Omental fat pad (tissue), 3 donors: ENCODE measurements at regions not wholly inside any gene's neighbourhood (a gene's known extent, or its start where the extent isn't known, plus 50 kb on each side); places are given as distances from the start of the nearest gene placed in this dataset.
"Not testable (repeated sequence)": the region's sequence is repeated elsewhere in the genome, so short reads cannot be mapped to it uniquely, and the experiment has no call there.

ENCODE experiments used
- ATAC-seq: fragments of 150-250 bp; one replicate; pipeline ENCODE4 v1.9.1; 2016; ENCODE audit warnings: mild to moderate bottlenecking, moderate library complexity; ENCODE audit not compliant: low FRiP score
- DNase-seq: peaks from one replicate; pipeline ENCODE4 v3.0.0-alpha.2; 2019; ENCODE audit warnings: low spot score
- CTCF ChIP-seq, 3 donors: fragments of 450-650 bp; IDR thresholded peaks; one replicate each; pipeline ENCODE4 v1.5.1; 2016 to 2017; ENCODE audit warnings: antibody characterized with exemption in 3 of 3, mild to moderate bottlenecking in 3 of 3, moderate library complexity in 2 of 3

GRCh38 chr2:60213865-60214625 is 339.4 kb downstream of the BCL11A start:
- ATAC-seq: no peak
- no peak for TF ChIP-seq CTCF (IDR thresholded peaks at IDR 0.05)
- no peak for DNase-seq

- ATAC-seq: no peak
- DNase-seq: no peak
- no peak for TF ChIP-seq CTCF (IDR thresholded peaks at IDR 0.05)
These were observed 341.1 kb downstream of the BCL11A start for GRCh38 chr2:60212181-60212945.

- not testable (repeated sequence) for ATAC-seq, DNase-seq
These were observed 364.4 kb downstream of the BCL11A start for GRCh38 chr2:60189006-60189405.

GRCh38 chr2:60175290-60175689 is 378.2 kb downstream of the BCL11A start:
- ATAC-seq (no peak), DNase-seq (no peak)
- TF ChIP-seq CTCF (IDR thresholded peaks at IDR 0.05): no peak

- DNase-seq (no peak), ATAC-seq (no peak)
- no peak for TF ChIP-seq CTCF (IDR thresholded peaks at IDR 0.05)
These were observed 379.3 kb downstream of the BCL11A start for GRCh38 chr2:60174146-60174545.

- no peak for TF ChIP-seq CTCF (IDR thresholded peaks at IDR 0.05)
- DNase-seq (no peak), ATAC-seq (no peak)
These were observed 380.7 kb downstream of the BCL11A start for GRCh38 chr2:60172801-60173200.

GRCh38 chr2:60170272-60170671 is 383.2 kb downstream of the BCL11A start:
- no peak for TF ChIP-seq CTCF (IDR thresholded peaks at IDR 0.05)
- ATAC-seq: no peak
- no peak for DNase-seq
